ENCODE measurements at regions not wholly inside any gene's neighbourhood (a gene's known extent, or its start where the extent isn't known, plus 50 kb on each side); places are given as distances from the start of the nearest gene placed in this dataset.

GRCh38 chr16:63457869-63458268 is 1421.6 kb upstream of the CDH8 start:
- no peaks in the 10 kb centered on the region for H3K36me3 Mint-ChIP-seq (ENCODE audit: low read depth)
- peaks cover 10% of the 10 kb centered on the region for H3K4me1 Mint-ChIP-seq
- no peaks in the 10 kb centered on the region for H3K9me3 Mint-ChIP-seq
- no peak overlapping the region for H3K4me3 Mint-ChIP-seq
- no peak for TF ChIP-seq CTCF (IDR thresholded peaks at IDR 0.05; ENCODE audit: unreplicated experiment in 3 of 3)
- H3K27ac Mint-ChIP-seq: no peak overlapping the region
- no peaks in the 10 kb centered on the region for H3K27me3 Mint-ChIP-seq (ENCODE audit: low read depth)

- Mint-ChIP-seq H3K9me3 (no peaks in the 10 kb centered on the region), H3K4me3 (no peak overlapping the region), H3K27me3 (ENCODE audit: low read depth) (no peaks in the 10 kb centered on the region), H3K27ac (no peak overlapping the region), H3K4me1 (no peaks in the 10 kb centered on the region), H3K36me3 (ENCODE audit: low read depth) (no peaks in the 10 kb centered on the region)
- TF ChIP-seq CTCF (IDR thresholded peaks at IDR 0.05; ENCODE audit: unreplicated experiment in 3 of 3): no peak
Measured at GRCh38 chr16:63453261-63453660, 1417.0 kb upstream of the CDH8 start.

GRCh38 chr16:63447121-63447520 is 1410.9 kb upstream of the CDH8 start:
- Mint-ChIP-seq H3K36me3 (ENCODE audit: low read depth) (no peaks in the 10 kb centered on the region), H3K27ac (no peak overlapping the region), H3K27me3 (ENCODE audit: low read depth) (no peaks in the 10 kb centered on the region)

GRCh38 chr16:63442246-63442645 is 1406.0 kb upstream of the CDH8 start:
- no peaks in the 10 kb centered on the region for H3K36me3 Mint-ChIP-seq (ENCODE audit: low read depth)
- no peak for TF ChIP-seq CTCF (IDR thresholded peaks at IDR 0.05; ENCODE audit: unreplicated experiment in 3 of 3)
- no peaks in the 10 kb centered on the region for H3K9me3 Mint-ChIP-seq
- no peak overlapping the region for H3K4me3 Mint-ChIP-seq
- H3K27me3 Mint-ChIP-seq (ENCODE audit: low read depth): peaks cover 10% of the 10 kb centered on the region
- H3K27ac Mint-ChIP-seq: no peak overlapping the region
- no peaks in the 10 kb centered on the region for H3K4me1 Mint-ChIP-seq

More at GRCh38 chr16:63447121-63447520, 1410.9 kb upstream of the CDH8 start:
- Mint-ChIP-seq H3K4me3 (no peak overlapping the region), H3K4me1 (no peaks in the 10 kb centered on the region), H3K9me3 (no peaks in the 10 kb centered on the region)
- no peak for TF ChIP-seq CTCF (IDR thresholded peaks at IDR 0.05; ENCODE audit: unreplicated experiment in 3 of 3)

- no peak for TF ChIP-seq CTCF (IDR thresholded peaks at IDR 0.05; ENCODE audit: unreplicated experiment in 3 of 3)
- no peaks in the 10 kb centered on the region for H3K4me1 Mint-ChIP-seq
- no peaks in the 10 kb centered on the region for H3K27me3 Mint-ChIP-seq (ENCODE audit: low read depth)
- H3K36me3 Mint-ChIP-seq (ENCODE audit: low read depth): no peaks in the 10 kb centered on the region
- peaks cover 2% of the 10 kb centered on the region for H3K9me3 Mint-ChIP-seq
- no peak overlapping the region for H3K27ac Mint-ChIP-seq
- H3K4me3 Mint-ChIP-seq: no peak overlapping the region
Measured at GRCh38 chr16:63426275-63426870, 1390.1 kb upstream of the CDH8 start.

GRCh38 chr16:63422715-63423114 is 1386.5 kb upstream of the CDH8 start:
- Mint-ChIP-seq H3K4me1 (no peaks in the 10 kb centered on the region), H3K27me3 (ENCODE audit: low read depth) (no peaks in the 10 kb centered on the region), H3K4me3 (no peak overlapping the region), H3K36me3 (ENCODE audit: low read depth) (no peaks in the 10 kb centered on the region), H3K9me3 (peaks cover 2% of the 10 kb centered on the region), H3K27ac (no peak overlapping the region)
- no peak for TF ChIP-seq CTCF (IDR thresholded peaks at IDR 0.05; ENCODE audit: unreplicated experiment in 3 of 3)

Data from nephron (organoid).